HG03139 (cell line): ENCODE measurements at regions not wholly inside any gene's neighbourhood (a gene's known extent, or its start where the extent isn't known, plus 50 kb on each side); places are given as distances from the start of the nearest gene placed in this dataset.

Experiments used
- ATAC-seq: cut with Tn5 transposase; IDR thresholded peaks from one replicate; pipeline ENCODE4 v1.9.1; 2021; ENCODE audit not compliant: unreplicated experiment

DNA sequence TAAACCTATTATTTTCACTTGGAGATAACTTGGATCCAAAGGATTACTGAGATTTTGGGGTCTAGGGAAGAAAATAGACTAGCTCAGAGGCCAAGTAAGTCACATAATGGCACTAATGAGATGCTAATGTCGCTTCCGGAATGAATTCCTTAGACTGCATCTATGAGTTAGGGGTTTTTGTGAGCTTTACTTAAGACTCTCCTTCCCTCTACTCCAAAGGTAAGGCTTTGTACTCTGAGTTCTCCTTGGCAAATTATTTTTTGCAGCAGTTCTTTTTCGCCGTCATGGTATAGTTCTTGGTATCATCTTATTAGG lies 143.9 kb upstream of the KLF14 start:
- no peak for ATAC-seq

DNA sequence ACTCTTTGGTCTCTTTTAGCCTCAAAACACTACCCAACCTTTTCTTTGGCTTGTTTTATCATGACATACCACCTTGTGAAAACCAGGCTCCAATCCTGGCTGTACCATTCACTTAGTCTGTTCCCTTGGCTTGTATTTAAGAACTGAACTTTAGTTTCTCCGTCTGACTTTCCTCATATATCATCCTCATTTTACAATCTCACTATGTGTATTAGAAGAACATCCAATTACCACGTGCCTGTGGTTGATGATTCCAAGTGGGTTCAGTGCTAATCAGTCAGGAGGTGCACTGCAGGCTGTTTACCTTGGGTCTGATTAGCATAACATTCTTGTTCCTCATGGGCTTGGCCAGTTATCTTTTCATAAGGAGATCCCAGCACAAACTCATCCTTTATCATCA lies 144.8 kb upstream of the KLF14 start:
- no peak for ATAC-seq

DNA sequence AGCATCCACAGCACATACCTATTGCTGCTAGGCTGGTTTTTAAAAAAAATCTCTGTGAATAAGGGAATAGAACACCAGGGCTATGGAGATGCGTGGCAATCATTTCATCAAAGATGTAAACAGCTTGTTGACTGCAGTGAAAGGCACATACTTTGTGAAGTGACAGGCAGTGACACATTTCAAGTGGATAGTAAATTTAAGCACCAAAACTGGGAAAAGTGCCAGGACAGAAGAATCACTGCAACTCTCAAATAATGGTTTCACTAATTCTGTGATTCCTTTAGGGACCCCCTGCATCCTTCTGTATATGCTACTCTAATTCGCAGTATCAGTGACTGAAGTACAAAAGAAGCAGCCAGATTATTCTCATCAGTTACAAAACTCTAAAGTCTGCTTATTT lies 145.2 kb upstream of the KLF14 start:
- ATAC-seq = no peak

- ATAC-seq = no peak
Observed at GRCh38 chr7:130880668-130881067, 146.7 kb upstream of the KLF14 start.

GRCh38 chr7:130881091-130881798 lies 147.2 kb upstream of the KLF14 start:
- ATAC-seq = no peak

- no peak for ATAC-seq
Observed at GRCh38 chr7:130881799-130882141, 147.8 kb upstream of the KLF14 start.

DNA sequence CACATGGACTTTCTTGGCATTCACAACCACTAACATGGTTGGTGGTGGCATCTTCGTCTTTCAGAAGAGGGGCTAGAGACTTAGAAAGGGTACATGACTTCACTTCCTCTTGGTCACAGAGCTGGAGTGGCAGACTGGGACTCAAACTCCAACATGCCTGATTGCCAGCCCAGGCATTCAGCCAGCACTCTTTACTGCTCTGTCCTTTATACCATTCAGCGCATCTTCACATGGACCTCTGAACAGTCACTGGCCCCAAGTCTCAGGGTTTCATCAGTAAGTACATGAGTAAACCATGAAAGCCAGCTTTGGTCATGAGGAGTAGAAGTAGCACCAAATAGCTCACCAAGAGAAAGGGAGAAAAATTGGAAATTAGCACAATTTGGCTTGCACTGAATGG lies 148.4 kb upstream of the KLF14 start:
- no peak for ATAC-seq

GRCh38 chr7:130883928-130884327 lies 149.9 kb upstream of the KLF14 start:
- no peak for ATAC-seq

DNA sequence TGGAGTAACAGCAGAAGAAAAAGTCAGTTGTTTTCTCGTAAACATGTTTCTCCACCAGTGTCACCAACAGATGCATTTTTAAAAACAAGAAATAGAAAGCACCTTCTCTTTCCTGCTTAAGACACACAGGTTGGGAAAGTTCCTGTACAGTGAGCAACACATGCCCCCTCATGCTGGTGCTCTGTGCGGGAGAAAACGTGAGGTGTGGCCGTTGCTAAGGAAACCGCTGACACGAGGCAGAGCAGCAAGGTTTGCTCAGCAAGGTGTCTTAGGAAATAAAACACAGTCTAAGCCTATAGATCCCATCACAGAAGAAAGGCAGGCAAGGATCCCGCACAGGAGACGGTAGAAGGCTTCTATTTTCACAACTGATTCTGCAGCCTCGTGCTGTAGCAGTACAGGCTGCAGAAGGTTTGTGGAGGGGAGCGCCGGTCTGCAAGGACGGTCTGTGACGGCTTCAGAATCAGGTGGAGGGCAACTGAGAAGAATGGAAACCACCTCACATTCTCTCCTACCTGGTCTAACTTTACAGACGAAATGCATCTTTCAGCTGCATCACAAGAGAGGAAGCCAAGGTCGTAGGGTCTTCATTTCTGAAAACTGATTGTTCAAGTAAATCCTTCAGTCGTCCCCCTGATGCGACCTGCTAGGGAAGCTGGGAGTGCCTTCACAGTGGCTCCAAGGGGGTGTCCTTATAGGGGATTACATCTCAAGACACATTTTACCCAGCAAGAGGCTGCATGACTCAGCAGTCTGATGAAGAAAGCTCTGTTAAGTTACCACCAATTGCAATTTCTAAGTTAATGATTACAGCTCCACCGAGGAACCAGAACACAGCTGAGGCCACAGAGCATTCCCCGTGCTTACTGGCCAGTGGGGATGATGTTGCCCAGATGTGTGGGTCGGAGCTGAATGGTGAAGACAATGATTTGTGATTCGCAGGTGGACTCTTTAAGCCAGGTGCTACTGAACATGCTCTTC lies 150.7 kb upstream of the KLF14 start:
- no peak for ATAC-seq

GRCh38 chr7:130886438-130887135 lies 152.6 kb upstream of the KLF14 start:
- ATAC-seq = no peak

DNA sequence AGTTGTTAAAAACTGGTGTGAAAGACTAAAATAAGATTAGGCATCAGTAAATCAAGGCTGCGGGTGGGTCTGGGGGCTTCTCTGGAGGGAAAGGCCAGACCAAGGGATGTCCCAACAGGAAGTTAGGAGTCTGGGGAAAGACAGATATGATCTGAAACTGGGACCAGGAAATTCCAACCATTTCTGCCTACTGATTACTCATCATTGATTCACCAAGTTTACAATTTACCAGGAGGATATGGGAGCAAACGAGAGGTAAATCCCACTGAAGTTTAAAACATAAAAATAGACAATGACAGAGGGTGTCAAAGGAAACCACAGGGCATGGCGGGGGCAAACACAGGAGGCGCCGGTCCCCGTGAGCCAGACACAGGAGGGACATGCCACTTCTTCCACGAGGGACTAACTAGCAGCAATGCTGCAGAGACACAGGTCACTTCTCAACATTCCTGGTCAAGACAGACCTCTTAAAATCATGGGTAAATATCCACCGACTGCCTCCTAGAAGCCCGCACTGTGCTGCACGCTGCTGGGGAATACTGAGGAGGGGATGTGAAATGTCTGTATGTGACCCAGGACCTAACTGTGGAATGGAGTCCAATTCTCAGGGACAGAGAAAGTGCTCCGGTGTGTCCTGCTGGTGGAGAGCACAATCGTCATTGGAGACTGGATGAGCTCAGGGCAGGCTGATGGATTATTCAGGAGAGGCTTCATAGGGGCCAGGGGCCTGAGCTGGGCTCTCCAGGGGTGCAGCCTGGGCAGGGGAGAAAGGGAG lies 153.4 kb upstream of the KLF14 start:
- no peak for ATAC-seq

GRCh38 chr7:130887957-130888371 lies 154.0 kb upstream of the KLF14 start:
- ATAC-seq = no peak

DNA sequence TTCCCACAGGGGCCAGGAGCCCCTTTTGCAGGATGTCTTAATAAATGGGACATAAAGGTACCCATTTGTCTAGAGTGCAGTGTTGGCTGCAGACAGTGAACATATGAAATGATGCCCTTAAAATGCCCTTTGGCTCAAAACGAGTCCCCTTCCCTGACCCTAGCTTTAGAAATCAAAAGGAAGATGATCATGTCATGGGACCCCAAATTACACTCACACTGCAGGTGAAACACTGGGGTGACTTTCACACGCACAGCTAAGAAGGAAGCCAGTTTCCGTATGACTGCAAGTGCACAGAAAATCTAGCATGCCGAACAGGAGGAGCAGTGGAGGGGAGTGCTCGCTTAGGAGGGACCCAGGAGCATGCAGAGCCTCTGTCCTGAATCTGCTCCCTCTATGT lies 154.5 kb upstream of the KLF14 start:
- no peak for ATAC-seq

DNA sequence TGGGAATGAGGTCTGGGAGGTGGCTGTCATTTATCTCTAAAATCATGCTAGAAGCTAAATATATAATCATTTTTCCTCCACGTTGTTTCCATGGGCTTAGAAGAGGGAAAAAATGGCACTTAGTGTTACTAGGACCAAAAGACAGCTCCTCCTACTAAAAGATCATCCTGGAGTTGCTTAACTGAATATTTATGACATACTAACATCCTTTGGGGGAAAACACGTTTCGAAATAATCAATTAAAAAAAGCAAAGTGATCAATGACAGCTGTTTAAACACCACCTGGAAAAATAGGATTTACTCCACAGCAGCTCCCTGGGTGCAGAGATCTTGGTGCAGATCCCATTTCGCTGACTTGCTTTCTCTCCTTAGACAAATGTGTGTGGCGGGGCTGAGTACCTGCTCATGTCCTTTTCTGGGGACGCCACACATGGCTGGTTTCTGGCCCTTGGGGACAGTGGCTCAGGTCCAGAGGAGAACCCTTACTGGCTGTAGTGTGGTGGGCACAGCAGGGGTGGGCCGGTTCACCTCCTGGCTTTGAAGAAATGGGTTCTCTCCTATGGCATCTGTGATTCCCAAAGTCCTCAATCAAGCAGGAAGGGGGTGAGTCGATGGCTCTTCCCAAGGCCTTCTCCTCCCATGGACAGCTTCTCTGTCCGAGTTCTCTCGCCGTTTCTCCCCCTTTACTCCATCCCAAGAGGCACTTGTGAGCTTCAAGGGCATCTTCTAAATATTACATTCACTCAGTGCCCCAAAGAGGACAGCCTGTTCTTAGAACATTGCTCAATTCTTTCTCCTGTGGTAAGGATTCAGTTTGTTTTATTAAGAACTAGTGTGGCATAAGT lies 156.4 kb upstream of the KLF14 start:
- no peak for ATAC-seq

- no peak for ATAC-seq
Observed at GRCh38 chr7:130891254-130892094, 157.5 kb upstream of the KLF14 start.

DNA sequence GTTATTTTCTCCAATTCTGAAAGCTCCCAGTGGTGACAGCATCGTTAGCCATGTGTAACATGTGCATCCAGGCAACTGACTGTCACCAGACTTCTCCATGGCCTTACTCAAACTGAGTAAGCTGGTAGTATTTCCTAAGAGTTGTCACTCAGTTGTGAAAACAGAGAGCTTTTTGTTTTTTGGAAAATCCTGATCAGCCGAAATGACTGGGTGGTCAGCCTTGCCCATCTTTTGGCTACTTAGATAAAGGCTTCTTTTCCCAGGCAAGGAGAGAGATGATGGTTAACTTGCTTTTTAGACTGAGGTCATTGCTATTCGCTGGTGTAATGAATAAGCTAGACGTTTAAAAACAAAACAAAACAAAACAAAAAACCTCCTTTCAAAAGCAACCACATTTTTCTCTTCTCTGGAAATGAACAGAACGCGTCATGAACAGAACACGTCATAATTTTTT lies 159.5 kb upstream of the KLF14 start:
- ATAC-seq = no peak

DNA sequence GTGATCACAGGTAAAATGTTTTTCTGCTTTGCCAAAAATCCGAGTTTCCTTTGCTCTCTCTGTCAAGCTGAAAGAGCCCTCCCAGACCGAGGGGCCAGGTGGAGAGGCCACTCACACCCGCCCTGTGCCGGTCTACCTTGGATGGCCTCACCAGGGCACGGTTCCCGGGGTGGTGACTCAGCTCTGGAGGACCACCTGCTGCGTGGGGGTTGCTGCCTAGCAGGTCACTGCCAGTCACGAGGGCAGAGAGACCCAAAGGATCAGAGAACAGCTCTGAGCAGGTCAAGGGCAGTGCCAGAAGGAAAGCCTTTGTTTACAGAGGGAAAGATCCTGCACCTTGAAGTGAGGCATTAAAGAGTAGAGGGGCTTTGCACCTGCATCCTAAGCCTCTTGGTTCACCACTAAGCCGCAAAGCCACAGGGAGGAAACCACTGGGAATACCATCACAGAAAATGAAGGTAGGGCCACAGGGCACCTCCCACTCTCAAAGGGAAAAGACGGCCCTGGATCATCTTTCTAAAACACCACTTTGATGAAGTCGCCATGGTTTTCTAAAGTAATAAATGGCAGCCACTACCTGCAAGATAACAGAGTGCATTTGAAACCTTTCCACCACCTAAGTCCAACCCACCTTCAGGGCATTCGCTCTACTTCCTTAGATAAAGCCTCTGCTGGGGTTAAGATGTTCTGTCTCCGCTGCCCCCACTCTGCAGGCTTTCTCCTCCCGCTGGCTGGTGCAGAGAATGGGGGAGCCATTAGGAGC lies 160.3 kb upstream of the KLF14 start:
- no peak for ATAC-seq

GRCh38 chr7:130894909-130895750 lies 161.1 kb upstream of the KLF14 start:
- ATAC-seq = no peak
